ENCODE measurements at regions not wholly inside any gene's neighbourhood (a gene's known extent, or its start where the extent isn't known, plus 50 kb on each side); places are given as distances from the start of the nearest gene placed in this dataset.

- DNase-seq, result no peak
- Histone ChIP-seq H3K9me3 (peaks cover 0 to 99% of the 10 kb centered on the region in 2 donors), H3K4me1 (no peaks in the 10 kb centered on the region), H3K27me3 (no peaks in the 10 kb centered on the region), H3K27ac (no peak overlapping the region), H3K36me3 (no peaks in the 10 kb centered on the region), H3K4me3 (no peak overlapping the region)
- ATAC-seq, result no peak
- intact Hi-C loops (cut with DNase I), result no loop called here
- TF ChIP-seq CTCF (IDR thresholded peaks at IDR 0.05), result no peak
Measured at GRCh38 chr11:50394017-50394416, 361.3 kb downstream of the OR4C45 start.

GRCh38 chr11:50412832-50413231, 380.2 kb downstream of the OR4C45 start:
- no peak overlapping the region for H3K4me3 ChIP-seq
- intact Hi-C loops (cut with DNase I), result no loop called here
- H3K4me1 ChIP-seq, result no peaks in the 10 kb centered on the region
- H3K27ac ChIP-seq, result no peak overlapping the region
- H3K9me3 ChIP-seq, result peaks cover 0 to 70% of the 10 kb centered on the region in 2 donors
- no peaks in the 10 kb centered on the region for H3K27me3 ChIP-seq
- DNase-seq, result peak in 1 of 4 donors; percentile 8
- no peaks in the 10 kb centered on the region for H3K36me3 ChIP-seq
- no peak for TF ChIP-seq CTCF (IDR thresholded peaks at IDR 0.05)
- ATAC-seq, result no peak

DNA sequence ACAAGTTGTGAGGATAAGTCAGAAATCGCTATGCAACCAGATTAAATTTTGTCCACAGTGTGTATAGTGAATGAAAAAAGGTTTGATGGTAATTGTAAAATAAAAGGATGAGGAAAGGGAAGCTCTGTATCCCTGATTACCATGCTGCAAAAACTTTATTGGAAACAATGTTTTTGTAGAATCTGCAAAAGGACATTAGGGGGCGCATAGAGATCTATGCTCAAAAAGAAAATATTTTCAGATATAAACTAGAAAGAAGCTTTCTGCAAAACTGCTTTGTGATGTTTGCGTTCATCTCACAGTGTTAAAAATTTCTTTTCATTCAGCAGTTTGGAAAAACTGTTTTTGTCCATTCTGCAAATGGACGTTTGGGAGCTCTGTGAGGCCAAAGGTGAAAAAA, 390.5 kb downstream of the OR4C45 start:
- TF ChIP-seq CTCF (IDR thresholded peaks at IDR 0.05), result no peak
- DNase-seq, result no peak
- no peaks in the 10 kb centered on the region for H3K36me3 ChIP-seq
- H3K27me3 ChIP-seq, result no peaks in the 10 kb centered on the region
- H3K4me3 ChIP-seq, result no peak overlapping the region
- intact Hi-C loops (cut with DNase I), result no loop called here
- no peak for ATAC-seq
- H3K27ac ChIP-seq, result no peak overlapping the region
- no peaks in the 10 kb centered on the region for H3K4me1 ChIP-seq
- H3K9me3 ChIP-seq, result peaks cover 0 to 36% of the 10 kb centered on the region in 2 donors
